WTC11 (cell line): ENCODE measurements at regions not wholly inside any gene's neighbourhood (a gene's known extent, or its start where the extent isn't known, plus 50 kb on each side); places are given as distances from the start of the nearest gene placed in this dataset.

Experiments
- ATAC-seq: fragments of 200-7000 bp; cut with Tn5 transposase; 2 replicates; pipeline ENCODE4 v1.10.0; 2021; ENCODE audit warnings: mild to moderate bottlenecking, moderate library complexity
- CTCF ChIA-PET: fragments of 300-600 bp; sonication (Branson Sonifier 250); formaldehyde crosslinking; loops from one replicate; lab custom pipeline; 2021; ENCODE audit warnings: antibody characterized with exemption; lab: Charles Lee
- POLR2A ChIA-PET: fragments of 350-600 bp; sonication (Branson Sonifier 250); formaldehyde crosslinking; loops from one replicate; lab custom pipeline; 2021; ENCODE audit warnings: antibody characterized with exemption; lab: Charles Lee
- DNase-seq: peaks from one replicate; pipeline ENCODE4 v3.0.0; 2021; ENCODE audit warnings: low spot score
- H3K27ac Mint-ChIP-seq: 2 replicates; pipeline ENCODE4 v1.8.0; 2021; ENCODE audit warnings: mixed read lengths
- H3K27me3 Mint-ChIP-seq: 2 replicates; pipeline ENCODE4 v1.8.0; 2021; ENCODE audit warnings: low read depth, mild to moderate bottlenecking, moderate library complexity, mixed read lengths
- H3K36me3 Mint-ChIP-seq: 2 replicates; pipeline ENCODE4 v1.8.0; 2021; ENCODE audit warnings: mixed read lengths
- H3K4me1 Mint-ChIP-seq: 2 replicates; pipeline ENCODE4 v1.8.0; 2022; ENCODE audit warnings: mixed read lengths
- H3K4me3 Mint-ChIP-seq: 2 replicates; pipeline ENCODE4 v1.8.0; 2021; ENCODE audit warnings: mild to moderate bottlenecking, moderate library complexity, mixed read lengths
- H3K9me3 Mint-ChIP-seq: 2 replicates; pipeline ENCODE4 v1.8.0; 2021; ENCODE audit warnings: mixed read lengths
- EMX1 ChIP-seq: fragments of 250-450 bp; sonication (Bioruptor Pico); IDR thresholded peaks from 2 replicates; pipeline ENCODE4 v1.8.0; 2021; ENCODE audit warnings: mild to moderate bottlenecking
- ETV6 ChIP-seq: sonication (generic); formaldehyde crosslinking; IDR thresholded peaks from 2 replicates; pipeline ENCODE4 v1.8.1; 2022; ENCODE audit warnings: mild to moderate bottlenecking, missing genetic modification reagents
- FOXK1 ChIP-seq: sonication (generic); formaldehyde crosslinking; IDR thresholded peaks from 2 replicates; pipeline ENCODE4 v1.8.0; 2022; ENCODE audit warnings: mild to moderate bottlenecking, moderate library complexity, missing genetic modification reagents
- GTF2I ChIP-seq: fragments of 250-450 bp; sonication (Bioruptor Pico); conservative IDR thresholded peaks from 2 replicates; pipeline ENCODE4 v1.4.0; 2021; ENCODE audit warnings: mild to moderate bottlenecking
- JUN ChIP-seq: sonication (generic); formaldehyde crosslinking; IDR thresholded peaks from 2 replicates; pipeline ENCODE4 v1.8.0; 2023; ENCODE audit warnings: mild to moderate bottlenecking, missing genetic modification reagents
- NFATC4 ChIP-seq: fragments of 250-450 bp; sonication (Bioruptor Pico); IDR thresholded peaks from 2 replicates; pipeline ENCODE4 v1.9.0; 2021; ENCODE audit warnings: mild to moderate bottlenecking
- RELA ChIP-seq: sonication (generic); formaldehyde crosslinking; IDR thresholded peaks from 2 replicates; pipeline ENCODE4 v1.8.1; 2022; ENCODE audit warnings: missing genetic modification reagents, mild to moderate bottlenecking, borderline replicate concordance
- RORB ChIP-seq: fragments of 250-450 bp; sonication (Bioruptor Pico); IDR thresholded peaks from 2 replicates; pipeline ENCODE4 v1.9.0; 2021; ENCODE audit warnings: mild to moderate bottlenecking
- SMAD3 ChIP-seq: sonication (generic); formaldehyde crosslinking; IDR thresholded peaks from 2 replicates; pipeline ENCODE4 v1.8.0; 2022; ENCODE audit warnings: missing genetic modification reagents, mild to moderate bottlenecking, borderline replicate concordance
- SMAD4 ChIP-seq: sonication (generic); formaldehyde crosslinking; IDR thresholded peaks from 2 replicates; pipeline ENCODE4 v1.8.0; 2022; ENCODE audit warnings: mild to moderate bottlenecking, missing genetic modification reagents
- SOX15 ChIP-seq: fragments of 250-450 bp; sonication (Bioruptor Pico); IDR thresholded peaks from 2 replicates; pipeline ENCODE4 v1.9.0; 2021; ENCODE audit warnings: mild to moderate bottlenecking
- ZNF317 ChIP-seq: sonication (generic); formaldehyde crosslinking; IDR thresholded peaks from 2 replicates; pipeline ENCODE4 v1.8.1; 2023; ENCODE audit warnings: low read depth, mild to moderate bottlenecking, moderate library complexity, missing genetic modification reagents, borderline replicate concordance
- ZNF396 ChIP-seq: fragments of 250-450 bp; sonication (Bioruptor Pico); IDR thresholded peaks from 2 replicates; pipeline ENCODE4 v1.8.0; 2021; ENCODE audit warnings: mild to moderate bottlenecking, moderate library complexity, borderline replicate concordance
- ZNF671 ChIP-seq: fragments of 250-450 bp; sonication (Bioruptor Pico); IDR thresholded peaks from 2 replicates; pipeline ENCODE4 v1.8.0; 2021; ENCODE audit warnings: mild to moderate bottlenecking
- TF ChIP-seq, protein P1 (sequence below): fragments of 250-450 bp; sonication (Bioruptor Pico); IDR thresholded peaks from 2 replicates; pipeline ENCODE4 v2.1.2; 2022; ENCODE audit warnings: mild to moderate bottlenecking, moderate library complexity
- TF ChIP-seq, protein P2 (sequence below): sonication (generic); formaldehyde crosslinking; IDR thresholded peaks from 2 replicates; pipeline ENCODE4 v1.8.1; 2022; ENCODE audit warnings: missing genetic modification reagents, borderline replicate concordance
- TF ChIP-seq, protein P3 (sequence below): sonication (generic); formaldehyde crosslinking; IDR thresholded peaks from 2 replicates; pipeline ENCODE4 v1.8.1; 2023; ENCODE audit warnings: mild to moderate bottlenecking, missing genetic modification reagents, moderate library complexity
- TF ChIP-seq, protein P4 (sequence below): sonication (generic); formaldehyde crosslinking; IDR thresholded peaks from 2 replicates; pipeline ENCODE4 v1.8.0; 2022; ENCODE audit warnings: mild to moderate bottlenecking, missing genetic modification reagents
- TF ChIP-seq, protein P5 (sequence below): sonication (generic); formaldehyde crosslinking; conservative IDR thresholded peaks from 2 replicates; pipeline ENCODE4 v1.8.1; 2022; ENCODE audit warnings: mild to moderate bottlenecking, missing genetic modification reagents
- TF ChIP-seq, protein P6 (sequence below): sonication (generic); formaldehyde crosslinking; IDR thresholded peaks from 2 replicates; pipeline ENCODE4 v1.8.1; 2022; ENCODE audit warnings: low read depth, mild to moderate bottlenecking, moderate library complexity, missing genetic modification reagents, borderline replicate concordance
- TF ChIP-seq, protein P7 (sequence below): sonication (generic); formaldehyde crosslinking; IDR thresholded peaks from 2 replicates; pipeline ENCODE4 v1.8.1; 2022; ENCODE audit warnings: mild to moderate bottlenecking, missing genetic modification reagents, moderate library complexity, borderline replicate concordance
- TF ChIP-seq, protein P8 (sequence below): sonication (generic); formaldehyde crosslinking; IDR thresholded peaks from 2 replicates; pipeline ENCODE4 v1.8.1; 2023; ENCODE audit warnings: mild to moderate bottlenecking, moderate library complexity, missing genetic modification reagents

DNA sequence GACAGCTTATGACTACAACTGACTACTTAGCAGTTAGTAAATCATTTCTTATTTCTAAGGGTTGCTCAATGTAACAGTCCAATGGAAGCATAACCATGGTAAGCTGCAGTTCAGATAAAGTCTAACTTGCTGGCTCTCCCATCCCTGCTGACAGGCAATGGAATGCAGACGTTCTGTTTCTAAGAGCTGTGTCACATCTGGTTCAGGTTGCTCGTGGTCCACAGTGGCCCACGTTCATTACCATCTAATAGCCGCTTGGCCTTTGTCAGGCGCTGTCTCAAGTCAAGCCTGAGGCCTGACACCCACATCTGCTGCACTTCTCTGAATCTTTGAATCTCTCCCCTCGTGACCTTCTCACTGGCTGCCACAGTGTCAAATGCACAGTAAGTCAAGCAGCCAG, 240.8 kb downstream of the FGFR2 start:
- Mint-ChIP-seq H3K9me3 (peaks cover 11% of the 10 kb centered on the region), H3K4me1 (peaks cover 5% of the 10 kb centered on the region), H3K27ac (no peak overlapping the region), H3K36me3 (no peaks in the 10 kb centered on the region), H3K27me3 (no peaks in the 10 kb centered on the region), H3K4me3 (no peak overlapping the region)
- ATAC-seq (no peak), DNase-seq (no peak)
- ChIA-PET CTCF (no interaction called here), POLR2A (no interaction called here)
- no peak for TF ChIP-seq RELA (CRISPR knock-in tag)
- TF ChIP-seq, protein P1, sequence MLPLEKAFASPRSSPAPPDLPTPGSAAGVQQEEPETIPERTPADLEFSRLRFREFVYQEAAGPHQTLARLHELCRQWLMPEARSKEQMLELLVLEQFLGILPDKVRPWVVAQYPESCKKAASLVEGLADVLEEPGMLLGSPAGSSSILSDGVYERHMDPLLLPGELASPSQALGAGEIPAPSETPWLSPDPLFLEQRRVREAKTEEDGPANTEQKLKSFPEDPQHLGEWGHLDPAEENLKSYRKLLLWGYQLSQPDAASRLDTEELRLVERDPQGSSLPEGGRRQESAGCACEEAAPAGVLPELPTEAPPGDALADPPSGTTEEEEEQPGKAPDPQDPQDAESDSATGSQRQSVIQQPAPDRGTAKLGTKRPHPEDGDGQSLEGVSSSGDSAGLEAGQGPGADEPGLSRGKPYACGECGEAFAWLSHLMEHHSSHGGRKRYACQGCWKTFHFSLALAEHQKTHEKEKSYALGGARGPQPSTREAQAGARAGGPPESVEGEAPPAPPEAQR (CRISPR knock-in tag), result no peak
- TF ChIP-seq, protein P2, sequence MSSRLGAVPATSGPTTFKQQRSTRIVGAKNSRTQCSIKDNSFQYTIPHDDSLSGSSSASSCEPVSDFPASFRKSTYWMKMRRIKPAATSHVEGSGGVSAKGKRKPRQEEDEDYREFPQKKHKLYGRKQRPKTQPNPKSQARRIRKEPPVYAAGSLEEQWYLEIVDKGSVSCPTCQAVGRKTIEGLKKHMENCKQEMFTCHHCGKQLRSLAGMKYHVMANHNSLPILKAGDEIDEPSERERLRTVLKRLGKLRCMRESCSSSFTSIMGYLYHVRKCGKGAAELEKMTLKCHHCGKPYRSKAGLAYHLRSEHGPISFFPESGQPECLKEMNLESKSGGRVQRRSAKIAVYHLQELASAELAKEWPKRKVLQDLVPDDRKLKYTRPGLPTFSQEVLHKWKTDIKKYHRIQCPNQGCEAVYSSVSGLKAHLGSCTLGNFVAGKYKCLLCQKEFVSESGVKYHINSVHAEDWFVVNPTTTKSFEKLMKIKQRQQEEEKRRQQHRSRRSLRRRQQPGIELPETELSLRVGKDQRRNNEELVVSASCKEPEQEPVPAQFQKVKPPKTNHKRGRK (CRISPR knock-in tag), result no peak
- TF ChIP-seq, protein P3, sequence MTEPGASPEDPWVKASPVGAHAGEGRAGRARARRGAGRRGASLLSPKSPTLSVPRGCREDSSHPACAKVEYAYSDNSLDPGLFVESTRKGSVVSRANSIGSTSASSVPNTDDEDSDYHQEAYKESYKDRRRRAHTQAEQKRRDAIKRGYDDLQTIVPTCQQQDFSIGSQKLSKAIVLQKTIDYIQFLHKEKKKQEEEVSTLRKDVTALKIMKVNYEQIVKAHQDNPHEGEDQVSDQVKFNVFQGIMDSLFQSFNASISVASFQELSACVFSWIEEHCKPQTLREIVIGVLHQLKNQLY, result no peak
- no peak for TF ChIP-seq SOX15 (CRISPR knock-in tag)
- no peak for TF ChIP-seq RORB (CRISPR knock-in tag)
- TF ChIP-seq JUN, result no peak
- no peak for TF ChIP-seq NFATC4 (CRISPR knock-in tag)
- TF ChIP-seq EMX1 (CRISPR knock-in tag), result no peak
- TF ChIP-seq, protein P4, sequence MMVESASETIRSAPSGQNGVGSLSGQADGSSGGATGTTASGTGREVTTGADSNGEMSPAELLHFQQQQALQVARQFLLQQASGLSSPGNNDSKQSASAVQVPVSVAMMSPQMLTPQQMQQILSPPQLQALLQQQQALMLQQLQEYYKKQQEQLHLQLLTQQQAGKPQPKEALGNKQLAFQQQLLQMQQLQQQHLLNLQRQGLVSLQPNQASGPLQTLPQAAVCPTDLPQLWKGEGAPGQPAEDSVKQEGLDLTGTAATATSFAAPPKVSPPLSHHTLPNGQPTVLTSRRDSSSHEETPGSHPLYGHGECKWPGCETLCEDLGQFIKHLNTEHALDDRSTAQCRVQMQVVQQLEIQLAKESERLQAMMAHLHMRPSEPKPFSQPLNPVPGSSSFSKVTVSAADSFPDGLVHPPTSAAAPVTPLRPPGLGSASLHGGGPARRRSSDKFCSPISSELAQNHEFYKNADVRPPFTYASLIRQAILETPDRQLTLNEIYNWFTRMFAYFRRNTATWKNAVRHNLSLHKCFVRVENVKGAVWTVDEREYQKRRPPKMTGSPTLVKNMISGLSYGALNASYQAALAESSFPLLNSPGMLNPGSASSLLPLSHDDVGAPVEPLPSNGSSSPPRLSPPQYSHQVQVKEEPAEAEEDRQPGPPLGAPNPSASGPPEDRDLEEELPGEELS (CRISPR knock-in tag), result no peak
- TF ChIP-seq, protein P5, sequence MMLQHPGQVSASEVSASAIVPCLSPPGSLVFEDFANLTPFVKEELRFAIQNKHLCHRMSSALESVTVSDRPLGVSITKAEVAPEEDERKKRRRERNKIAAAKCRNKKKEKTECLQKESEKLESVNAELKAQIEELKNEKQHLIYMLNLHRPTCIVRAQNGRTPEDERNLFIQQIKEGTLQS (CRISPR knock-in tag), result no peak
- TF ChIP-seq ZNF671 (CRISPR knock-in tag), result no peak
- TF ChIP-seq ZNF317 (CRISPR knock-in tag), result no peak
- TF ChIP-seq, protein P6, sequence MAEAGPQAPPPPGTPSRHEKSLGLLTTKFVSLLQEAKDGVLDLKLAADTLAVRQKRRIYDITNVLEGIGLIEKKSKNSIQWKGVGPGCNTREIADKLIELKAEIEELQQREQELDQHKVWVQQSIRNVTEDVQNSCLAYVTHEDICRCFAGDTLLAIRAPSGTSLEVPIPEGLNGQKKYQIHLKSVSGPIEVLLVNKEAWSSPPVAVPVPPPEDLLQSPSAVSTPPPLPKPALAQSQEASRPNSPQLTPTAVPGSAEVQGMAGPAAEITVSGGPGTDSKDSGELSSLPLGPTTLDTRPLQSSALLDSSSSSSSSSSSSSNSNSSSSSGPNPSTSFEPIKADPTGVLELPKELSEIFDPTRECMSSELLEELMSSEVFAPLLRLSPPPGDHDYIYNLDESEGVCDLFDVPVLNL (CRISPR knock-in tag), result no peak
- TF ChIP-seq, protein P7, sequence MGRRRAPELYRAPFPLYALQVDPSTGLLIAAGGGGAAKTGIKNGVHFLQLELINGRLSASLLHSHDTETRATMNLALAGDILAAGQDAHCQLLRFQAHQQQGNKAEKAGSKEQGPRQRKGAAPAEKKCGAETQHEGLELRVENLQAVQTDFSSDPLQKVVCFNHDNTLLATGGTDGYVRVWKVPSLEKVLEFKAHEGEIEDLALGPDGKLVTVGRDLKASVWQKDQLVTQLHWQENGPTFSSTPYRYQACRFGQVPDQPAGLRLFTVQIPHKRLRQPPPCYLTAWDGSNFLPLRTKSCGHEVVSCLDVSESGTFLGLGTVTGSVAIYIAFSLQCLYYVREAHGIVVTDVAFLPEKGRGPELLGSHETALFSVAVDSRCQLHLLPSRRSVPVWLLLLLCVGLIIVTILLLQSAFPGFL, result no peak
- no peak for TF ChIP-seq SMAD3
- TF ChIP-seq FOXK1 (CRISPR knock-in tag), result no peak

DNA sequence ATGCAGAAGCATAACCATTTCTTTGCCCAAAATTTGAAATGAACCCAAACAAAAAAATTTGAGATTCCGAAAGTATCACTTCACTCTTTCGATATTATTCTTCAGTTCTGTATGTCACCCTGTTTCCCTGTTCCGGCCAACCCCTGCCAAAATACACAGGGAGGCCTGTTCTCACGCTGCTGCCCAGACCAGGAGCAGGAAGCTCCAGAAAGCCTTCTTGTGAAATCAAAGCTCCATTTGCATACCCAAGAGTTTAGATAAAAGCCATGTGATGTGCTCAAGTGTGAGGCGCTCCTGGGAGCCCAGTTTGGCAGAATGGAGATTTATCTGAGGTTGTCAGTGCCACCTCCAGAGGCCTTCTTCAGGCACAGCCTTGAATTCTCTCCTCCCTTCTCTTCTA, 236.2 kb downstream of the FGFR2 start:
- peaks cover 5% of the 10 kb centered on the region for H3K4me1 Mint-ChIP-seq
- TF ChIP-seq SMAD4 (no peak), ZNF317 (CRISPR knock-in tag) (no peak), ZNF396 (CRISPR knock-in tag) (no peak), GTF2I (no peak), FOXK1 (CRISPR knock-in tag) (no peak), ETV6 (CRISPR knock-in tag) (no peak)
- TF ChIP-seq, protein P1 (CRISPR knock-in tag), result no peak
- TF ChIP-seq, protein P8, sequence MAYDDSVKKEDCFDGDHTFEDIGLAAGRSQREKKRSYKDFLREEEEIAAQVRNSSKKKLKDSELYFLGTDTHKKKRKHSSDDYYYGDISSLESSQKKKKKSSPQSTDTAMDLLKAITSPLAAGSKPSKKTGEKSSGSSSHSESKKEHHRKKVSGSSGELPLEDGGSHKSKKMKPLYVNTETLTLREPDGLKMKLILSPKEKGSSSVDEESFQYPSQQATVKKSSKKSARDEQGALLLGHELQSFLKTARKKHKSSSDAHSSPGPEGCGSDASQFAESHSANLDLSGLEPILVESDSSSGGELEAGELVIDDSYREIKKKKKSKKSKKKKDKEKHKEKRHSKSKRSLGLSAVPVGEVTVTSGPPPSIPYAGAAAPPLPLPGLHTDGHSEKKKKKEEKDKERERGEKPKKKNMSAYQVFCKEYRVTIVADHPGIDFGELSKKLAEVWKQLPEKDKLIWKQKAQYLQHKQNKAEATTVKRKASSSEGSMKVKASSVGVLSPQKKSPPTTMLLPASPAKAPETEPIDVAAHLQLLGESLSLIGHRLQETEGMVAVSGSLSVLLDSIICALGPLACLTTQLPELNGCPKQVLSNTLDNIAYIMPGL (CRISPR knock-in tag), result no peak
- TF ChIP-seq, all 79 proteins: peak for 0
- Mint-ChIP-seq H3K27me3 (no peaks in the 10 kb centered on the region; the same call in 1 of the 2 replicates), H3K36me3 (peaks cover 6% of the 10 kb centered on the region), H3K9me3 (peaks cover 23% of the 10 kb centered on the region), H3K4me3 (no peak overlapping the region), H3K27ac (no peak overlapping the region)
- no peak for ATAC-seq
- POLR2A ChIA-PET, result no interaction called here
- no peak for DNase-seq
- CTCF ChIA-PET, result no interaction called here
